ENCODE measurements at regions not wholly inside any gene's neighbourhood (a gene's known extent, or its start where the extent isn't known, plus 50 kb on each side); places are given as distances from the start of the nearest gene placed in this dataset.
"Not testable (repeated sequence)": the region's sequence is repeated elsewhere in the genome, so short reads cannot be mapped to it uniquely, and the experiment has no call there.

DNA sequence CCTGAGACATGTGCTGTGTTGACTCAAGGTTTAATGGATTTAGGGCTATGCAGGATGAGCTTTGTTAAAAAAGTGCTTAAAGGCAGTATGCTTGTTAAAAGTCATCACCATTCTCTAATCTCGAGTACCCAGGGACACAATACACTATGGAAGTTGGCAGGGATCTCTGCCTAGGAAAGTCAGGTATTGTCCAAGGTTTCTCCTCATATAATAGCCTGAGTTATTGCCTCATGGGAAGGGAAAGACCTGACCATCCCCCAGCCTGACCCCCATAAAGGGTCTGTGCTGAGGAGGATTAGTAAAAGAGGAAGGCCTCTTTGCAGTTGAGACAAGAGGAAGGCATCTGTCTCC, 109.7 kb downstream of the ZNF486 start:
- H3K9me3 Mint-ChIP-seq; H3K36me3 ChIP-seq (ENCODE audit: insufficient read depth, low read length); CTCF ChIA-PET (ENCODE audit: partially characterized antibody); H3K4me1 Mint-ChIP-seq; H3K4me1 ChIP-seq (ENCODE audit: insufficient read depth, low read length); intact Hi-C loops (cut with micrococcal nuclease); H3K4me3 ChIP-seq (ENCODE audit: low read length in 2 of 2); H3K9me3 ChIP-seq (ENCODE audit: control insufficient read depth in 1 of 2, low read length in 2 of 2); H3K27ac ChIP-seq (ENCODE audit: low read depth, low read length); H3K27ac Mint-ChIP-seq; H3K27me3 Mint-ChIP-seq; H3K36me3 Mint-ChIP-seq; DNase-seq; H3K27me3 ChIP-seq (ENCODE audit: insufficient read depth, low read length); POLR2A ChIA-PET (ENCODE audit: partially characterized antibody); H3K4me3 Mint-ChIP-seq: not testable (repeated sequence)

DNA sequence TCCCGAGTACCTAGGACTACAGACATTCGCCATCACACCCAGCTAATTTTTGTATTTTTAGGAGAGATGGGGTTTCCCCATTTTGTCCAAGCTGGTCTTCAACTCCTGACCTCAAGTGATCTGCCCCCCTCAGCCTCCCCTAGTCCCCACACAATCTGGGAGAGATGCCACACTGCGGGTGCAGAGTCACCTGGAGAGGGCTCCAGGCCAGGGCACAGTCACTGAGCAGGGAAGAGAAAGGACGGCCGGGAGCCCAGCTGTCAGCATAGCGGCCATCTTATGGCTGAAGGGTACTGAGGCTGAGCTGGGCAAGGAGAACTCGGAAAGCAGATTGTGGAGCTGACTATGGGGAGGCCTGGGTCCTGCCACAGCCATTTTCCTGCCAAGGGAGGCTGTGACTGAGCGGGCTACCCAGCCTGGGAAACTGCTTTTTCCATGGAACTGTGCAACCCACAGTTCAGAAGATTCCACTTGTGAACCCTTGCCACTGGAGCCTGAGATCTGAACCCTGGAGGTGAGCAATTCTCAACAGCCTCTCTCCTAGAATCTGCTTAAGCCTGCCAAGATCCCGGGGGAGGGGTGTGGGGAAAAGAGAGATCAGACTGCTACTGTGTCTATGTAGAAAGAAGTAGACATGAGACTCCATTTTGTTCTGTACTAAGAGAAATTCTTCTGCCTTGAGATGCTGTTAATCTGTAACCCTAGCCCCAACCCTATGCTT, 109.2 kb downstream of the ZNF486 start:
- H3K9me3 ChIP-seq (ENCODE audit: control insufficient read depth in 1 of 2, low read length in 2 of 2) = no peaks in the 10 kb centered on the region
- Mint-ChIP-seq H3K9me3 (no peaks in the 10 kb centered on the region), H3K4me3 (no peak overlapping the region), H3K36me3 (no peaks in the 10 kb centered on the region), H3K27me3 (peaks cover 0 to 3% of the 10 kb centered on the region in 2 donors), H3K4me1 (no peaks in the 10 kb centered on the region), H3K27ac (no peak overlapping the region)
- ChIA-PET POLR2A (ENCODE audit: partially characterized antibody) (interaction anchor here (0.7 kb wide), 1 partner anchor 209 kb away, joined by 3 read pairs; no protein-coding TSS in a partner anchor), CTCF (ENCODE audit: partially characterized antibody) (no interaction called here)
- H3K4me3 ChIP-seq (ENCODE audit: low read length in 2 of 2) = no peak overlapping the region
- H3K4me1 ChIP-seq (ENCODE audit: insufficient read depth, low read length) = no peaks in the 10 kb centered on the region
- intact Hi-C loops (cut with micrococcal nuclease) = no loop called here
- no peaks in the 10 kb centered on the region for H3K36me3 ChIP-seq (ENCODE audit: insufficient read depth, low read length)
- H3K27me3 ChIP-seq (ENCODE audit: insufficient read depth, low read length) = no peaks in the 10 kb centered on the region
- H3K27ac ChIP-seq (ENCODE audit: low read depth, low read length) = no peak overlapping the region
- DNase-seq = no peak

DNA sequence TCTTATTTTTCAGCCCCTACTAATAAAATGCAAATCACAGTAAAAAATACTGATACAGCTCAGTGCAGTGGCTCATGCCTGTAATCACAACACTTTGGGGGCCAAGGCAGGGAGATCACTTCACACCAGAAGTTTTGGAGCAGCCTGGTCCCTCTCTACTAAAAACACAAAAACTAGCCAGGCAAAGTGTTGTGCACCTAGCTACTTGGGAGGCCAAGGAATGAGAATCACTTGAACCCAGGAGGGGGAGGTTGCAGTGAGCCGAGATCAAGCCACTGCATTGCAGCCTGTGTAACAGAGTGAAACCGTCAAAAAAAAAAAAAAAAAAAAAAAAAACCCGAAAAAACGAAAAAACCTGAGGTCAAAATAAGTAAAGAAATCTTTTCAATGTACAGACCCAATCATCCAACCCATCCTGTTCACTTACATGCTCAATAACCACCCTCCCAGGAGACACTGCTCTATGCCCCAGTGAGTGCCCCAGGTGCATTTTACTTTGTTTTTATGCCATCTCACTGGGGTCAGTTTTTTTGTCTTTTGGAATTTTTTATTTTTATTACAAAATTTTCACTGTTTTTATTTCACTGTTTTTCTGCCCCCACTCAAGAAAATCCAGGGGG, 107.0 kb downstream of the ZNF486 start:
- Mint-ChIP-seq H3K36me3 (no peaks in the 10 kb centered on the region), H3K4me1 (no peaks in the 10 kb centered on the region), H3K4me3 (no peak overlapping the region), H3K27ac (no peak overlapping the region), H3K27me3 (peaks cover 0 to 3% of the 10 kb centered on the region in 2 donors), H3K9me3 (no peaks in the 10 kb centered on the region)
- POLR2A ChIA-PET (ENCODE audit: partially characterized antibody) = no interaction called here
- intact Hi-C loops (cut with micrococcal nuclease) = no loop called here
- H3K4me1 ChIP-seq (ENCODE audit: insufficient read depth, low read length) = no peaks in the 10 kb centered on the region
- no peak for DNase-seq
- H3K4me3 ChIP-seq (ENCODE audit: low read length in 2 of 2) = no peak overlapping the region
- CTCF ChIA-PET (ENCODE audit: partially characterized antibody) = no interaction called here
- H3K27ac ChIP-seq (ENCODE audit: low read depth, low read length) = no peak overlapping the region
- H3K27me3 ChIP-seq (ENCODE audit: insufficient read depth, low read length) = no peaks in the 10 kb centered on the region
- no peaks in the 10 kb centered on the region for H3K9me3 ChIP-seq (ENCODE audit: control insufficient read depth in 1 of 2, low read length in 2 of 2)
- no peaks in the 10 kb centered on the region for H3K36me3 ChIP-seq (ENCODE audit: insufficient read depth, low read length)

- H3K4me3 Mint-ChIP-seq = no peak overlapping the region
- H3K27me3 Mint-ChIP-seq = peaks cover 0 to 3% of the 10 kb centered on the region in 2 donors
- ChIA-PET CTCF (ENCODE audit: partially characterized antibody) (no interaction called here), POLR2A (ENCODE audit: partially characterized antibody) (no interaction called here)
- no peak for DNase-seq
- Histone ChIP-seq H3K27me3 (ENCODE audit: insufficient read depth, low read length) (no peaks in the 10 kb centered on the region), H3K9me3 (ENCODE audit: control insufficient read depth in 1 of 2, low read length in 2 of 2) (no peaks in the 10 kb centered on the region), H3K36me3 (ENCODE audit: insufficient read depth, low read length) (no peaks in the 10 kb centered on the region), H3K4me3 (ENCODE audit: low read length in 2 of 2) (no peak overlapping the region), H3K27ac (ENCODE audit: low read depth, low read length) (no peak overlapping the region), H3K4me1 (ENCODE audit: insufficient read depth, low read length) (no peaks in the 10 kb centered on the region)
- intact Hi-C loops (cut with micrococcal nuclease) = no loop called here
- no peaks in the 10 kb centered on the region for H3K9me3 Mint-ChIP-seq
- H3K27ac Mint-ChIP-seq = no peak overlapping the region
- H3K36me3 Mint-ChIP-seq = no peaks in the 10 kb centered on the region
- no peaks in the 10 kb centered on the region for H3K4me1 Mint-ChIP-seq
Observed at GRCh38 chr19:20273376-20273775, 106.4 kb downstream of the ZNF486 start.

GRCh38 chr19:20272627-20273010, 105.6 kb downstream of the ZNF486 start:
- H3K4me3 ChIP-seq (ENCODE audit: low read length in 2 of 2); H3K9me3 ChIP-seq (ENCODE audit: control insufficient read depth in 1 of 2, low read length in 2 of 2); H3K27ac Mint-ChIP-seq; CTCF ChIA-PET (ENCODE audit: partially characterized antibody); H3K9me3 Mint-ChIP-seq; DNase-seq; H3K36me3 Mint-ChIP-seq; H3K4me1 ChIP-seq (ENCODE audit: insufficient read depth, low read length); H3K27me3 Mint-ChIP-seq; H3K4me3 Mint-ChIP-seq; H3K36me3 ChIP-seq (ENCODE audit: insufficient read depth, low read length); H3K27me3 ChIP-seq (ENCODE audit: insufficient read depth, low read length); H3K4me1 Mint-ChIP-seq; H3K27ac ChIP-seq (ENCODE audit: low read depth, low read length); intact Hi-C loops (cut with micrococcal nuclease); POLR2A ChIA-PET (ENCODE audit: partially characterized antibody): not testable (repeated sequence)

GRCh38 chr19:20271927-20272626, 105.1 kb downstream of the ZNF486 start:
- intact Hi-C loops (cut with micrococcal nuclease); H3K36me3 ChIP-seq (ENCODE audit: insufficient read depth, low read length); H3K4me1 ChIP-seq (ENCODE audit: insufficient read depth, low read length); H3K4me3 Mint-ChIP-seq; POLR2A ChIA-PET (ENCODE audit: partially characterized antibody); H3K36me3 Mint-ChIP-seq; DNase-seq; H3K9me3 ChIP-seq (ENCODE audit: control insufficient read depth in 1 of 2, low read length in 2 of 2); H3K27ac ChIP-seq (ENCODE audit: low read depth, low read length); H3K27me3 ChIP-seq (ENCODE audit: insufficient read depth, low read length); H3K27ac Mint-ChIP-seq; H3K4me3 ChIP-seq (ENCODE audit: low read length in 2 of 2); H3K9me3 Mint-ChIP-seq; H3K4me1 Mint-ChIP-seq; CTCF ChIA-PET (ENCODE audit: partially characterized antibody); H3K27me3 Mint-ChIP-seq: not testable (repeated sequence)

DNA sequence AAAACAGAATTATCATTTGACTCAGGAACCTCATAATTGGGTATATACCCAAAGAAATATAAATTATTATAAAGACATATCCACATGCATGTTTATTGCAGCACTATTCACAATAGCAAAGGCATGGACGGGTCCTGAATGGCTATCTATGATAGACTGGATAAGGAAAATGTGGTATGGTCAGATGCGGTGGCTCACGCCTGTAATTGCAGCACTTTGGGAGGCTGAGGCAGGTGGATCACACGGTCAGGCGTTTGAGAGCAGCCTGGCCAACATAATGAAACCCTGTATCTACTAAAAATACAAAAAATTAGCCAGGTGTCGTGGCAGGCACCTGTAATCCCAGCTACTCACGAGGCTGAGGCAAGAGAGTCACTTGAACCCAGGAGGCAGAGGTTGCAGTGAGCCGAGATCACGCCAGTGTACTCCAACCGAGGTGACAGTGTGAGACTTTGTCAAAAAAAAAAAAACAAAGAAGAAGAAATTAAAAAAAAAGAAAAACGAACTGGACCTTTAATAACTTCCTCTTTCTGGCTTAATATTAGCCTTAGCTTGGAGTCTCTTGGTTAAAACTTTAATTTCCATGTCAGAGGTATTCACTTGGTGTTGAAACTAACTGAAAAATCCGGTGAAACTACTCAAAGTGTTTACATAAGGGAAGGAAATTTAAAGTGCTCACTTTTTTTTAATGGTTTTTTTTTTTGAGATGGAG, 104.4 kb downstream of the ZNF486 start:
- no peaks in the 10 kb centered on the region for H3K36me3 ChIP-seq (ENCODE audit: insufficient read depth, low read length)
- H3K4me1 ChIP-seq (ENCODE audit: insufficient read depth, low read length) = no peaks in the 10 kb centered on the region
- peaks cover 0 to 3% of the 10 kb centered on the region in 2 donors for H3K27me3 Mint-ChIP-seq
- no peak overlapping the region for H3K4me3 ChIP-seq (ENCODE audit: low read length in 2 of 2)
- H3K36me3 Mint-ChIP-seq = no peaks in the 10 kb centered on the region
- H3K27ac Mint-ChIP-seq = peak overlapping the region in 1 of 7 donors; percentile 7
- ChIA-PET CTCF (ENCODE audit: partially characterized antibody) (no interaction called here), POLR2A (ENCODE audit: partially characterized antibody) (no interaction called here)
- intact Hi-C loops (cut with micrococcal nuclease) = no loop called here
- H3K4me1 Mint-ChIP-seq = no peaks in the 10 kb centered on the region
- no peaks in the 10 kb centered on the region for H3K9me3 ChIP-seq (ENCODE audit: control insufficient read depth in 1 of 2, low read length in 2 of 2)
- no peaks in the 10 kb centered on the region for H3K9me3 Mint-ChIP-seq
- no peak for DNase-seq
- H3K27ac ChIP-seq (ENCODE audit: low read depth, low read length) = no peak overlapping the region
- H3K27me3 ChIP-seq (ENCODE audit: insufficient read depth, low read length) = no peaks in the 10 kb centered on the region
- H3K4me3 Mint-ChIP-seq = no peak overlapping the region
